Small intestine (tissue), 7 donors: ENCODE measurements at regions not wholly inside any gene's neighbourhood (a gene's known extent, or its start where the extent isn't known, plus 50 kb on each side); places are given as distances from the start of the nearest gene placed in this dataset.

Experiments
- DNase-seq, 2 donors: peaks; one replicate each; pipeline versions ENCODE4 v3.0.0 to v3.0.0-alpha.2; 2013
- FAIRE-seq: peaks from 2 replicates; lab custom pipeline; 2012; peaks lifted over from hg19 to GRCh38; lab: Jason Lieb, UNC
- H3K27ac ChIP-seq, 3 donors: one replicate each; pipeline ENCODE4 v1.5.1; 2013; ENCODE audit warnings: low read length in 2 of 3, mild to moderate bottlenecking in 2 of 3, control low read depth in 1 of 3, inconsistent platforms in 1 of 3, low read depth in 1 of 3, moderate library complexity in 1 of 3
- H3K27me3 ChIP-seq, 3 donors: one replicate each; pipeline ENCODE4 v1.6.1; 2013; ENCODE audit warnings: low read length in 3 of 3, inconsistent platforms in 1 of 3; ENCODE audit not compliant: control insufficient read depth in 3 of 3, insufficient read depth in 3 of 3
- H3K36me3 ChIP-seq, 3 donors: one replicate each; pipeline ENCODE4 v1.6.1; 2013; ENCODE audit warnings: low read length in 3 of 3, inconsistent platforms in 1 of 3, low read depth in 1 of 3, mild to moderate bottlenecking in 1 of 3, moderate library complexity in 1 of 3; ENCODE audit not compliant: control insufficient read depth in 3 of 3, insufficient read depth in 2 of 3
- H3K4me1 ChIP-seq, 3 donors: one replicate each; pipeline ENCODE4 v1.6.1; 2013; ENCODE audit warnings: low read length in 2 of 3, inconsistent platforms in 1 of 3, low read depth in 1 of 3, mild to moderate bottlenecking in 1 of 3, moderate library complexity in 1 of 3; ENCODE audit not compliant: control insufficient read depth in 3 of 3, insufficient read depth in 2 of 3
- H3K4me3 ChIP-seq, 3 donors: one replicate each; pipeline ENCODE4 v1.5.1; 2013; ENCODE audit warnings: low read length in 3 of 3, control low read depth in 1 of 3, inconsistent platforms in 1 of 3, low read depth in 1 of 3, mild to moderate bottlenecking in 1 of 3, moderate library complexity in 1 of 3
- H3K9me3 ChIP-seq, 2 donors: one replicate each; pipeline ENCODE4 v1.6.1; 2013; ENCODE audit warnings: low read depth in 1 of 2, low read length in 1 of 2; ENCODE audit not compliant: control insufficient read depth in 2 of 2, insufficient read depth in 1 of 2
- WGBS, 3 donors: extraction: QIAGEN DNeasy Blood & Tissue Kit; methylation state at CpG; one replicate each; pipeline ENCODE4 v1.1.7; 2013; 5-methylcytosine and 5-hydroxymethylcytosine counted together
- donor health status: healthy with polysubstance abuse.
- donor health status: control.
- donor health status: control.
- donor health status: Bipolar disorder and iron deficiency.
- donor health status: healthy.

DNA sequence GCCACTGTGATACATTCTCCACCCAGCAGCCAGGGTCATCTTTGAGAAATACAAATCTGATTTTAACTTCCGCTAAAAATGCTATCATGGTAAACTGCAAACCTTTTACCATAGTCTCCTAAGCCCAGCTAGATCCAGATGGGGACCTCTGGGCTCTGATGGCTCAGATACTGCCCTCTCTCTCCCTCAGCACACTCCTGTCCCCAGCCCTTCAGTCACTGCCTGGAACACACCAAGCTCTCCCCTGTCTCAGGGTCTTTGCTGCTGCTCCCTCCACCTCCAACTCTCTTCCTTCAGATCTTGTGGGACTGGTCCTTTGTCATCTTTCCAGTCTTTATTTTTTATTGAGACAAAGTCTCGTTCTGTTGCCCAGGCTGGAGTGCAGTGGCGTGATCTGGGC lies 65.1 kb downstream of the SPRY4 start:
- no peak overlapping the region for H3K4me3 ChIP-seq
- H3K27me3 ChIP-seq = no peaks in the 10 kb centered on the region
- no peaks in the 10 kb centered on the region for H3K4me1 ChIP-seq
- no peak for DNase-seq
- H3K27ac ChIP-seq = no peak overlapping the region
- peaks cover 0 to 8% of the 10 kb centered on the region in 2 donors for H3K9me3 ChIP-seq
- H3K36me3 ChIP-seq = no peaks in the 10 kb centered on the region
- no peak for FAIRE-seq
- WGBS, 3 donors = 79 to 93% (median 80%) methylated on average over 3 of the region's 3 CpGs

DNA sequence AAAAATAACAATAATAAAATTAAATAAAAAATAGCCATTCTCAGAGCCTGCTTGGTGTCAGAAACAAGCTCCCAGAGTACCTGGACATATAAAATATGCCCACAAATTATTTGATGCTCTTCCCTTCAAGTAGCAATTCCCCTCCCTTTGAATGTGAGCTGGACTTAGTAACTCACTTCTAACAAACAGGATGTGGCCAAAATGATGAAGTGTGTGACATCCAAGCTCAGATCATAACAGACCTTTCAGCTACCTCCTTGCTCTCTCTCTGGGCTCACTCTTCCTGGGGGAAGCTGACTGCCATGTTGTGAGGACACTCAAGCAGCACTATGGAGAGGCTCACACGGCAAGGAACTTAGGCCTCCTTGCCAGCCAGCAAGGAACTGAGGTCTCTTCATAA lies 69.0 kb downstream of the SPRY4 start:
- FAIRE-seq (no peak), DNase-seq (no peak)
- Histone ChIP-seq H3K4me3 (no peak overlapping the region), H3K36me3 (no peaks in the 10 kb centered on the region), H3K27me3 (no peaks in the 10 kb centered on the region), H3K9me3 (peaks cover 0 to 8% of the 10 kb centered on the region in 2 donors), H3K27ac (no peak overlapping the region), H3K4me1 (no peaks in the 10 kb centered on the region)
- WGBS, 3 donors = 79 to 90% (median 89%) methylated on average over 1 of the region's 1 CpG

DNA sequence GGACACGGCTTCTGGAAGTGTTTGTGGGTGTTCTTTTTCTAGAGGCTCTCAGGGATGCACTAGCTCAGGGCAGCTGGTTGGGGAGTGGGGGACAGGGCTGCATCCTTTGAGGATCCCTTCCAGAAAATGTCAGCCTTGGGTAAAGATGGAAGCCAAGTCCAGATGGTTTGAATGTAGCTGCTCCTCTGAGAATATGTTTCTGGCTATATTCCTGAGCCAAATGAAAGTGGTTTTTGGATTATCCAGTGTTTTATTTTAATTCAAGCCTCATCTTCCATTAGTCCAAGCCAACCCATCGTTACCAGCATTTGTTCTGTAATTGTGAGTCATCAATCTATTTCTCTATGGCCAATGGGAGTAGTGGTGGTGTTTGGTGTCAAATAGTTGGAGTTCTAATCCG lies 70.4 kb downstream of the SPRY4 start:
- H3K4me3 ChIP-seq = no peak overlapping the region
- DNase-seq (no peak), FAIRE-seq (no peak)
- no peak overlapping the region for H3K27ac ChIP-seq
- peaks cover 2 to 6% (median 4%) of the 10 kb centered on the region in 3 donors for H3K4me1 ChIP-seq
- H3K27me3 ChIP-seq = no peaks in the 10 kb centered on the region
- 69 to 87% (median 78%) methylated on average over 3 of the region's 3 CpGs for WGBS, 3 donors
- H3K9me3 ChIP-seq = peaks cover 0 to 8% of the 10 kb centered on the region in 2 donors
- no peaks in the 10 kb centered on the region for H3K36me3 ChIP-seq

DNA sequence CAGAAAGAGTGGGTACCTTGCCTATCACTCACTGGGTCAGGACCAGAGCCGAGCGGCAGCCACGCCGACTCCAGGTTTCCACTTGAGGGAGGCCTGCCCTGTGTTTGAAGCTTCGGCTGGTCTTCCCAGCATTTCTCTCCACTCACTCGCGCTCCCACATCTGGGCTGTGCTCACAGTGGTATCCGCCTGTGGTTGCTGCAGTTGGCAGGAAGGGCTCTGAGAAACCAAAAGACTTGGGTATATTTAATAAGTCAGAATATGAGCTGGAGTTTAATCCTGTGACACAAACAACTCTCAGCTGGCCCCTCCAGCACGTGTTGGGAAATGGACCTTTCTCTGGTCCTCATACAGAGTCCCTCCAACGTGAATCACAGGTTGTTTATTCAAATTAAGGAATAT lies 70.9 kb downstream of the SPRY4 start:
- Histone ChIP-seq H3K36me3 (no peaks in the 10 kb centered on the region), H3K27me3 (no peaks in the 10 kb centered on the region), H3K4me1 (peaks cover 2 to 9% (median 4%) of the 10 kb centered on the region in 3 donors), H3K27ac (no peak overlapping the region), H3K9me3 (peaks cover 0 to 8% of the 10 kb centered on the region in 2 donors), H3K4me3 (no peak overlapping the region)
- no peak for FAIRE-seq
- DNase-seq = no peak
- 80 to 86% (median 80%) methylated on average over 10 of the region's 10 CpGs for WGBS, 3 donors

DNA sequence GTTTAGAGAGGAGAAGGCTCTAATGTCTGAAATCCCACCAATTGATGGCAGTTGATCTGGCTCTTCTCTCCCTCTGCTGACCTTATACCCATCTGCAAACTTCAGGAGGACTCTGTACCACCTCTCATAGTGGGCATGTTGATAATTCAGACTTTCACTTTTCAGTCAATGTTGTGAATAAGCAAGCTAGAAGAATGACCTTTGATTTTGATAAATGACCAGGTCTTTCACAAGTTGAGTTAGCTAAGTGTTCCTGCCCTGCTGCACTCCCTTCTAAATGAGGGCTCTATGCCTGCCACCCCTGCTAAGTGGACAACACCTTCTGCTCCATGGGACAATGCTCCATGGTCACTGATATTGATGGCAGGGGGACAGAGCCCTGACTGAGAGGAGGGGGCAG lies 74.7 kb downstream of the SPRY4 start:
- FAIRE-seq = no peak
- Histone ChIP-seq H3K9me3 (no peaks in the 10 kb centered on the region), H3K4me3 (no peak overlapping the region), H3K36me3 (no peaks in the 10 kb centered on the region), H3K27ac (no peak overlapping the region), H3K27me3 (no peaks in the 10 kb centered on the region), H3K4me1 (peaks cover 2 to 9% (median 4%) of the 10 kb centered on the region in 3 donors)
- DNase-seq = peak; percentile 51 to 74

DNA sequence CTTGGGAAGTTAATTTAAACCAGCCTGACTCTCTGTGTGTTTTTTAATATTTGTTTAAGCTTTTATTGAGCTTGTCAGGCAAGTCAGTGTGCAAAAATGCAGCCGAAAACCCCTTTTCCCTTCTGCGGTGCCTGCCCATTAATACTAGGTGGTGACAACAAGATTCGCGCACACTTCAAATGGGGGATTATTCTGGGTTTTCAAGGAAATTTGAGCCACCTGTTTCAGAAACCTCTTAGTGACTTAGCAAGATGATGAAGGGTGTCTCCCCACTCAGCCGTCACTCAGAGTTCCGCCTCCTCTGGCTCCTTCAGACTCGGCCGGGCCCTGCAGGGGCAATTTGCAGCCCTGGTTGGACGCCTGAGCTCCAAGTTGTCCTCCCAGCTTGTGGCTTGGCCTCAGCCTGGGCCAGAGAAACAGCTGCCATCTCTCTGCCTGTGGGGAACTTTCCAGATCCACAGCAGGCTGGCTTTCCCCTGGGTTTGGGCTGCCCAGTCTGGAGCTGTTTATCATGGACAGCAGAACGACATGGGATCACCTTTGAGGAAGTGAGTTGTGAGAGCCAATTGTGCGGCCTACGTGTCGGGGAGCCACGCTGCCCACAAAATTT lies 75.9 kb downstream of the SPRY4 start:
- H3K4me1 ChIP-seq = peaks cover 2 to 9% (median 4%) of the 10 kb centered on the region in 3 donors
- 75 to 90% (median 84%) methylated on average over 14 of the region's 14 CpGs for WGBS, 3 donors
- no peak overlapping the region for H3K27ac ChIP-seq
- H3K36me3 ChIP-seq = no peaks in the 10 kb centered on the region
- no peaks in the 10 kb centered on the region for H3K27me3 ChIP-seq
- DNase-seq (no peak), FAIRE-seq (no peak)
- H3K9me3 ChIP-seq = no peaks in the 10 kb centered on the region
- H3K4me3 ChIP-seq = no peak overlapping the region

DNA sequence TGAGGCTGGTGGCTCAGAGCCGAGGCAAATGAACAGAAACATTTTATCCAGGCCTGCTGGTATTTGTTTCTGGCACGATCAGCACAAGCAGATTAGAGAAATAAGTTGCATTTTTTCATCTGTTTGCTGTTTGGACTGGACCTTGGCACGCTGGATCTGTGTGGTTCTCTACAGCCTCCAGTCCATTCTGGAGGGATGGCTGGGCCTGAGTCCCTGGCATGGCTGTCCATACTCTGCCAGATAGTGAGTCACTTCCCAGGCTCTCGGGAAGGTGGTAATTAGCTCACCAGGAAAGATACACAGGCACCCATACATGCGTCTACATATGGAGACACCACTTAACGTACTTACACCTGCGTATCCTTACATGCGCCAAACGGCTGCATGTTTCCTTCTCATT lies 78.6 kb downstream of the SPRY4 start:
- 66 to 74% (median 71%) methylated on average over 9 of the region's 9 CpGs for WGBS, 3 donors
- Histone ChIP-seq H3K9me3 (peaks cover 0 to 11% of the 10 kb centered on the region in 2 donors), H3K4me3 (no peak overlapping the region), H3K4me1 (peaks cover 2 to 9% (median 4%) of the 10 kb centered on the region in 3 donors), H3K27ac (no peak overlapping the region), H3K27me3 (no peaks in the 10 kb centered on the region), H3K36me3 (no peaks in the 10 kb centered on the region)
- FAIRE-seq (no peak), DNase-seq (no peak)

DNA sequence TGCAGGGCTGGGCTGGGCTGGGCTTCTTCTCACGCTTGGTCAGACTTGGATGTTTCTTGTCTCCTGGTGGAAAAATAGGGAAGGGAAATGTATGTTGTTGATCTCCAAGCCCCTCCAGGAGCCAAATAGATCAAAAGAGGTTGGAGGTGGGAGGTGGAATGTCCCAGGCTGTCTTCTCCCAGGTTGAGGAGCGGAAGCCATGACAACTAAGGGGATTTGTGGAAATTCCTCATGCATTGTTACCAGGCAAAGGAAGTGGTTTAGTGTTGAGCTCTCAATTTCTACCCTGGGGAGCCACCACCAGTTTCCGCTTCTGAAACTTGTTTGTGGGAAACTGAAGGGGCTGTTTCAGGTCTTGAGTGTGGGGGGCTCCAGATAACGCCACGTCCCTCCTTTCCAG lies 79.0 kb downstream of the SPRY4 start:
- WGBS, 3 donors = 63 to 84% (median 69%) methylated on average over 5 of the region's 5 CpGs
- FAIRE-seq = no peak
- no peak overlapping the region for H3K27ac ChIP-seq

DNA sequence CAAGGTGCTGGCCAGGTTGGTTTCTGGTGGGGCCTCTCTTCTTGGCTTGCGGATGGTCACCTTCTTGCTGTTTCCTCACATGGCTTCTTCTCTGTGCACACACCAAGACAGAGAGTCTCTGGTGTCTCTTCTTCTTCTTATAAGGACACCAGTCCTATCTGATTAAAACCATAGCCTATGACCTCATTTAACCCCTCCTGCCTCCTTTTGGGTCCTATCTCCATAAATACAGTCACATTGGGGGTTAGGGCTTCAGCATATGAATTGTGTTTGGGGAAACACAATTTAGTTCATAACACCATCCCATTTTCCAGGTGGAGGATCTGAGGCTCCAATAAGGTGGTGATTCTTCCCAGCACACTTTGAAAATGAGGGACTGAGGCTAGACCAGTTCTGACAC lies 80.4 kb downstream of the SPRY4 start:
- DNase-seq (no peak), FAIRE-seq (no peak)
- no peaks in the 10 kb centered on the region for H3K27me3 ChIP-seq
- H3K4me1 ChIP-seq = peaks cover 0 to 3% (median 0%) of the 10 kb centered on the region in 3 donors
- no peak overlapping the region for H3K4me3 ChIP-seq
- H3K9me3 ChIP-seq = peaks cover 0 to 11% of the 10 kb centered on the region in 2 donors
- H3K27ac ChIP-seq = no peak overlapping the region
- no peaks in the 10 kb centered on the region for H3K36me3 ChIP-seq
- WGBS, 3 donors = 97 to 100% (median 100%) methylated on average over 1 of the region's 1 CpG

More for the DNA sequence above, 79.0 kb downstream of the SPRY4 start:
- Histone ChIP-seq H3K4me1 (peaks cover 2 to 9% (median 4%) of the 10 kb centered on the region in 3 donors), H3K36me3 (no peaks in the 10 kb centered on the region), H3K9me3 (peaks cover 0 to 11% of the 10 kb centered on the region in 2 donors), H3K4me3 (no peak overlapping the region), H3K27me3 (no peaks in the 10 kb centered on the region)
- DNase-seq = no peak
